HEK293T (cell line): ENCODE measurements at regions not wholly inside any gene's neighbourhood (a gene's known extent, or its start where the extent isn't known, plus 50 kb on each side); places are given as distances from the start of the nearest gene placed in this dataset.

Source experiments
- ELF4 ChIP-seq: fragments of 450-650 bp; IDR thresholded peaks from 2 replicates; pipeline ENCODE4 v1.6.1; 2017; ENCODE audit warnings: antibody characterized with exemption
- HDGF ChIP-seq: fragments of 450-650 bp; IDR thresholded peaks from 2 replicates; pipeline ENCODE4 v1.6.1; 2017; ENCODE audit warnings: antibody characterized with exemption, borderline replicate concordance
- NFRKB ChIP-seq: fragments of 450-650 bp; IDR thresholded peaks from 2 replicates; pipeline ENCODE4 v1.6.1; 2016; ENCODE audit warnings: mild to moderate bottlenecking, moderate library complexity
- SUZ12 ChIP-seq: fragments of 450-650 bp; IDR thresholded peaks from 2 replicates; pipeline ENCODE4 v1.6.1; 2016; ENCODE audit warnings: mild to moderate bottlenecking
- ZNF384 ChIP-seq: fragments of 450-650 bp; IDR thresholded peaks from 2 replicates; pipeline ENCODE4 v1.6.1; 2016

DNA sequence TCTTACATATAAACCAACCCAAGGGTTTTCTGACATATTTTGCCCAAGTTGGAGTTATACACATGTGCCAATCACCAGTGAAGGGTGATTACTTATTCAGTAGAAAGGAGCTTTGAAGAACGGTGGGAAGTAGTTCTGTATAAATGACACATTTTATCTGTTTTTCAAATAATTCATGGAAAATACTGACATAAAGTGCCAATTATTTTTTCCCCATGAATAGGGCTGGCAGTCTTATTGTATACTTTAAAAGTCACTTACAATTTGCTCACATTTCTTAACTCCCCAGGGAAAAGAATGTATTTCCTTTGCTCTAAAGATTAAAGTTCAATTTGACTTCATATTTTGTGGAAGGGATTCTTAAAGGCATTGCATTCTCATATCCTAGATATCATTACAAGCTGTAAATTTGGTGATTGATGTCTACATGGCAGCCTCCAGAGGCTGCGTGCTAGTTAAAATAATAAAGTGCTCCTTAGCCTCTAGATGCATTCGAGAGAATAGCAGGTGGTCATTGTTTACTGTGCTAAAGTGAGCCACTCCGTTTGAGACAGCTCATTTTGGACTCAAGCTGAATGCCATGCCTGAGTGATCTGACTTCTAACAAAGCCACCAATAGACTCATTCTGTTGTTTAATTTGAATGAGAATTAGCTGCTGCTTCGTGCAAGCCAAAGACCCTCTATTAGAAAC lies 148.8 kb upstream of the NRP1 start:
- TF ChIP-seq NFRKB (no peak), ELF4 (no peak), HDGF (no peak), SUZ12 (no peak), ZNF384 (no peak)
